AG09309 (cell line): ENCODE measurements at regions not wholly inside any gene's neighbourhood (a gene's known extent, or its start where the extent isn't known, plus 50 kb on each side); places are given as distances from the start of the nearest gene placed in this dataset.

Source experiments
- DNase-seq: peaks from one replicate; pipeline ENCODE4 v3.0.0-alpha.2; 2010; ENCODE audit warnings: low read depth
- H3K4me3 ChIP-seq: 2 replicates; pipeline ENCODE4 v1.5.1; 2011; ENCODE audit warnings: mild to moderate bottlenecking, low read depth, low read length, moderate library complexity; ENCODE audit not compliant: control insufficient read depth
- CTCF ChIP-seq: IDR thresholded peaks from 2 replicates; pipeline ENCODE4 v1.5.1; 2011; ENCODE audit warnings: mild to moderate bottlenecking, low read depth, low read length, inconsistent platforms; ENCODE audit not compliant: insufficient read depth, control insufficient read depth; ENCODE audit errors: missing control alignments

GRCh38 chr1:79633456-79633855, 626.9 kb upstream of the ADGRL4 start:
- no peak overlapping the region for H3K4me3 ChIP-seq
- TF ChIP-seq CTCF, result no peak
- no peak for DNase-seq

- DNase-seq, result no peak
- no peak for TF ChIP-seq CTCF
- H3K4me3 ChIP-seq, result no peak overlapping the region
These were observed 622.9 kb upstream of the ADGRL4 start for GRCh38 chr1:79629414-79629813.

GRCh38 chr1:79617777-79618176, 611.2 kb upstream of the ADGRL4 start:
- TF ChIP-seq CTCF, result no peak
- no peak overlapping the region for H3K4me3 ChIP-seq
- no peak for DNase-seq

DNA sequence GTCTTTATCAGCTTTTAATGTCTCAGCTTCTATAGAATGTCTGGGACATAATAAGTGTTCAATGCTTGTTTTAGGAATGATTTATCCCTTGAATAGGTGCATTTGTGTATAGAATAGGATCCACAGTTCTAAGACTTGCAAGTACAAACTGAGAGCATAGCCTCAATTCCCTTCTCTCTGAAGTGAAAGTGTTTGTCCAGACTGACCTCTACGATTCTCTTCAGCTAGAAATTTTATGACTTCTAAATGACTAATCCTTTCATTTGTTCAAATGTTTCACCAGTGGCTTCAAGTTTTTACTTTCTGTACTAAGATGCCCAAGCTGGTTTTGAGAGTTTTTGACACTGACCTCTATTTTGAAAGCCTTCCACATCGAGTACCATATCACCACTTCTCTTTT, 608.2 kb upstream of the ADGRL4 start:
- DNase-seq, result no peak
- H3K4me3 ChIP-seq, result no peak overlapping the region
- no peak for TF ChIP-seq CTCF

DNA sequence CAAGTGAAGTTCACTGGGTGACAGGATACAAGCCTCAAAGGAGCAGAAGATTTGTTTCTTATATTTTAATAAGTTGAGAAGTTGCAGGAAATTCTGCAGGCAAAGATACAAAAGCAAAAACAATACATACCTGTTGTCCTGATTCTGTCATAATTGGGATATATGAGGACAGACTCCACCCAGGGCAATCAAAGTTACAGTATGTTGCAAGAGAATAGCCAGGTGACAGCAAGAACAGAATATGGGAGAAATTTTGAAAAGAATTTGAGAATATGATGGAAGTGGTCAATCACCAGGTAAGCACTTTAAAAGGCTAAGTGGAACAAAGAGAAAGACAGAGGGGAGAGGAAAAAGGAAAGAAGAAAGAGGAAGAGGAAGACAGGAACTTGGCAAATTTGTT, 607.6 kb upstream of the ADGRL4 start:
- TF ChIP-seq CTCF, result no peak
- no peak for DNase-seq
- H3K4me3 ChIP-seq, result no peak overlapping the region

GRCh38 chr1:79613046-79613445, 606.5 kb upstream of the ADGRL4 start:
- DNase-seq, result no peak
- H3K4me3 ChIP-seq, result no peak overlapping the region
- no peak for TF ChIP-seq CTCF
